HAP-1 (cell line): ENCODE measurements at regions not wholly inside any gene's neighbourhood (a gene's known extent, or its start where the extent isn't known, plus 50 kb on each side); places are given as distances from the start of the nearest gene placed in this dataset.
"Not testable (repeated sequence)": the region's sequence is repeated elsewhere in the genome, so short reads cannot be mapped to it uniquely, and the experiment has no call there.

Experiments used
- DNase-seq, 2 experiments: peaks; one replicate each; pipeline ENCODE4 v3.0.0-alpha.2; 2016 to 2020; ENCODE audit warnings: low spot score in 2 of 2
- H3K27me3 ChIP-seq: fragments of 250-450 bp; sonication (Bioruptor Pico); 2 replicates; pipeline ENCODE4 v1.5.1; 2020; ENCODE audit warnings: low read depth, mild to moderate bottlenecking, moderate library complexity
- H3K36me3 ChIP-seq: fragments of 250-450 bp; sonication (Bioruptor Pico); replicated peaks from 2 replicates; pipeline ENCODE4 v1.5.1; 2020; ENCODE audit warnings: mild to moderate bottlenecking
- H3K4me1 ChIP-seq: fragments of 250-450 bp; sonication (Bioruptor Pico); 2 replicates; pipeline ENCODE4 v1.5.1; 2020; ENCODE audit warnings: mild to moderate bottlenecking
- H3K4me3 ChIP-seq: fragments of 250-450 bp; sonication (Bioruptor Pico); 2 replicates; pipeline ENCODE4 v1.5.1; 2020; ENCODE audit warnings: mild to moderate bottlenecking, moderate library complexity
- H3K9me3 ChIP-seq: fragments of 250-450 bp; sonication (Bioruptor Pico); 2 replicates; pipeline ENCODE4 v1.5.1; 2020; ENCODE audit warnings: mild to moderate bottlenecking, moderate library complexity
- in situ Hi-C: fragments of 300-500 bp; cut with MboI; formaldehyde crosslinking; loops from 3 replicates; pipeline ENCODE4 v1.14.3; 2020; ENCODE audit warnings: low sequenced_read_pairs, inconsistent platforms, mixed read lengths

DNA sequence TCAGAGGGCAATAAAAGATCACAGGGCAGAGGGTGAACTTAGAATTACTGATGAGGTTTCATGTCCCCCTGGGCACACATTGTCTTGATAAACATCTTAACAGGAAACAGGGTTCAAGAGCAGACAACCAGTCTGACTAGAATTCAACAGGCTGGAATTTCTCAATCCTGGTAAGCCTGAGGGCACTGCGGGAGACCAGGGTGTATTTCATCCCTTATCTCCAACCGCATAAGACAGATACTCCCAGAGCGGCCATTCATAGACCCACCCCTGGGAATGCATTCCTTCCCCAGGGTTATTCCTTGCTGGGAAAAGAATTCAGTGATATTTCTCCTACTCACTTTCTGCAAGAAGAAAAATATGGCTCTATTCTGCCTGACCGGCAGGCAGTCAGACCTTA lies 549.5 kb upstream of the ADGRB3 start:
- in situ Hi-C loops, DNase-seq: not testable (repeated sequence)

DNA sequence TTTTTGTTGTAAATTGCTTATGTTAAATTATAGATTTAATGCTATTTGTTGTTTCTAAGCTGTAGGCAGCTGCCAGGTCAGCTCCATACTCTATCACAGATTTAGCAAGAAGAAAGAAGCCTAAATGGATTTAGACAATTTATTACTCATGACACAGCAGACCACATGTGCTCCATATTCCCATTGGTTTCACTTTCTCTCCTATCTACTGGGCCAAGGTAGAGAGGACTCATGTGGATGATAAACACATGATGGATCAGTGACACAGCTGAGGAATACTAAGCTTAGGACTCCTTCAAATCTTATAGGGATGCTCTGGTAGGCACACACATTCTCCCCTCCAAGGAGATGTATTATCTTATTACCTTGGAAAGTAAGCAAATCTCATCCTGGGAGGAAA lies 553.0 kb upstream of the ADGRB3 start:
- no peak overlapping the region for H3K4me3 ChIP-seq
- H3K9me3 ChIP-seq = no peaks in the 10 kb centered on the region
- in situ Hi-C loops = no loop called here
- no peak for DNase-seq
- H3K4me1 ChIP-seq = no peaks in the 10 kb centered on the region
- no peaks in the 10 kb centered on the region for H3K27me3 ChIP-seq
- no peaks in the 10 kb centered on the region for H3K36me3 ChIP-seq

More for the DNA sequence above, 549.5 kb upstream of the ADGRB3 start:
- not testable (repeated sequence) for H3K4me1 ChIP-seq, H3K4me3 ChIP-seq, H3K9me3 ChIP-seq, H3K36me3 ChIP-seq, H3K27me3 ChIP-seq

DNA sequence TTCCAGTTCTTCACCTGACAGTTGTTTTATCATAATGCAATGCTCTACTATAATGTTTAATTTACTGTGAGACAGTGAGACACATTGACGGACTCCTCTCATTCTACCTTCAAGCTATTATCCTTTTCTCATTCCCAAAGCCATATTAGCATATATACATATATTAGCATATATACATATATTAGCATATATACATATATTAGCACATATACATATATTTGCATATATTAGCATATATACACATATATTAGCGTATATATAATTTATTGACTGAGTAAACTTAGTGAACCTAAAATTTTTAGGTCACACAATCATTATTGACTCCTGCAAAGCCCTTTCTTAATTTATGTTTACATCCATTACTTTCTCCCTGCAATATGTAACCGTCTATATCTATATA lies 555.0 kb upstream of the ADGRB3 start:
- in situ Hi-C loops = no loop called here
- Histone ChIP-seq H3K36me3 (no peaks in the 10 kb centered on the region), H3K9me3 (no peaks in the 10 kb centered on the region), H3K27me3 (no peaks in the 10 kb centered on the region), H3K4me1 (no peaks in the 10 kb centered on the region), H3K4me3 (no peak overlapping the region)
- DNase-seq = no peak

DNA sequence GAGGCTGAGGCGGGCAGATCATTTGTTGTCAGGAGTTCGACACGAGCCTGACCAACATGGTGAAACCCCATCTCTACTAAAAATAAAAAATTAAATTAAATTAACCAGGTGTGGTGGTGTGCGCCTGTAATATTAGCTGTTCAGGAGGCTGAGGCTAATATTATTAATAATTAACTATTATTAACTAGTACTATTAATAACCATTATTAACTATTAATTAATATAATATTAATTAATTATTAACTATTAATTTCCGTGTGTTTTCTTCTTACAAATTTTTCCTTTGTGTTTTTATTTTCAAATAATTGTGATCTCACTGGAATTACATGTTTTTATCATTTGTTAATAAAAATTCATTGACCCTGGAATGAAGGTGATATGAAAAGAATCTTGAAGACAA lies 557.4 kb upstream of the ADGRB3 start:
- in situ Hi-C loops = no loop called here
- no peaks in the 10 kb centered on the region for H3K27me3 ChIP-seq
- H3K9me3 ChIP-seq = no peaks in the 10 kb centered on the region
- DNase-seq = no peak
- 0 out of 2 replicates have a peak, but pooled peaks cover 4% of the 10 kb centered on the region for H3K4me1 ChIP-seq
- no peaks in the 10 kb centered on the region for H3K36me3 ChIP-seq
- H3K4me3 ChIP-seq = no peak overlapping the region

DNA sequence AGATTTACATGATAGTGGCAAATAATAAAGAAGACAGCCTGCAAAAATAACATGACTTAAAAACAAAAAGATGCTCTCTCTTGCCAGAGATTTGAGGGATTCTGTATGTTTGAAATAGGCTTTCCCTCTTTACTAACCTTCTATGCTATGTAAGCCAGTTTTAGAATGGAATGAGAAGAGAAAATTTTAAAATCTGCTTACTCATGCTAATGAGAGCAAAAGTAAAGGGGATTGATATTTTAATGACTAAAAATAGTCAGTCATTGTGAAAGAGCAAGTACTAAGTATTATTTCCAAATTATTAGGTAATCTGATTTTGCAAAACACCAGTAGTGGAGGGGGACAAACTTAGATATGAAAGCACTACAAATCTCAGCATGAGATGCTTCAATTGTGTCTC lies 563.3 kb upstream of the ADGRB3 start:
- Histone ChIP-seq H3K27me3 (no peaks in the 10 kb centered on the region), H3K9me3 (no peaks in the 10 kb centered on the region), H3K4me1 (peaks cover 9% of the 10 kb centered on the region), H3K36me3 (no peaks in the 10 kb centered on the region), H3K4me3 (no peak overlapping the region)
- in situ Hi-C loops = no loop called here
- DNase-seq = peak in 1 of 2 experiments; percentile 31

DNA sequence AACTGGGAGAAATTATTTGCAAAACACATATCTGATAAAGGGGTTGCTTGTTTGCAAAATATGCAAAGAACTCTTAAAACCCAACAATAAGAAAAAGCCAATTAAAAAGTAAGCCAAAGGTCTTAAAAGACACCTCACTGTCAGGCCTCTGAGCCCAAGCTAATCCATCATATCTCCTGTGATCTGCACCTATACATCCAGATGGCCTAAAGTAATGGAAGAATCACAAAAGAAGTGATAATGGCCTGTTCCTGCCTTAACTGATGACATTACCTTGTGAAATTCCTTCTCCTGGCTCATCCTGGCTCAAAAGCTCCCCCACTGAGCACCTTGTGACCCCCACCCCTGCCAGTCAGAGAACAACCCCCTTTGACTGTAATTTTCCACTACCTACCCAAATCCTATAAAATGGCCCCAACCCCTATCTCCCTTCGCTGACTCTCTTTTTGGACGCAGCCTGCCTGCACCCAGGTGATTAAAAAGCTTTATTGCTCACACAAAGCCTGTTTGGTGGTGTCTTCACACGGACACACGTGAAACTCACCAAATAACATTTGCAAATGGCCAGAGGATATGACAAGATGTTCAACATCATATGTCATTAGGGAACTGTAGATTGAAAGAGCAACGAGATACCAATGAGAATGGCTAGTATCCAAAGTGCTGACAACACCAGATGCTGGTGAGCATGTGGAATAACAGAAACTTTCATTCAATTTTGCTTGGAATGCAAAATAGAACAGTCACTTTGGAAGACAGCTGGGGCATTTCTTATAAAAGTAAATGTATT lies 565.0 kb upstream of the ADGRB3 start:
- Histone ChIP-seq H3K4me3 (no peak overlapping the region), H3K36me3 (no peaks in the 10 kb centered on the region), H3K4me1 (peaks cover 9% of the 10 kb centered on the region), H3K27me3 (no peaks in the 10 kb centered on the region), H3K9me3 (no peaks in the 10 kb centered on the region)
- DNase-seq = no peak
- in situ Hi-C loops = no loop called here

DNA sequence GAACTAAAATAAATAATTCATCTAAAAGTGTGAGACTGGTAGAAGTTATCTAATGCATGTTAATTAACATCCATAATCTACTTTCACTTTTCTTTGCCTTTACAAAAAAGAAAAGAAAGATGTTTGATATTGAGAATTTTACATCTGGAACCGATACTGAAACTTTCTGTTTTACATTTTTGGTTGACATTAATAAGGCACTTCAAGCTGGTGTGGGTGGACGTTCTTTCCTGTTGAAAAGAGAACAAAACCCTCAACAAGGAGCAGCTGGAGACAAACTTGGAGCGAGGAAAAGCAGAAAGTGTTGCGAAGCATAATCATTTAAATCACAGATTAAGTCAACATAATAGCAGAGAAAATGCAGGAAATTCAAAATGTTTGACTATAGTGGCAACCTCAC lies 575.2 kb upstream of the ADGRB3 start:
- H3K27me3 ChIP-seq = no peaks in the 10 kb centered on the region
- in situ Hi-C loops = no loop called here
- H3K9me3 ChIP-seq = no peaks in the 10 kb centered on the region
- no peak for DNase-seq
- no peaks in the 10 kb centered on the region for H3K4me1 ChIP-seq
- no peaks in the 10 kb centered on the region for H3K36me3 ChIP-seq
- H3K4me3 ChIP-seq = no peak overlapping the region

DNA sequence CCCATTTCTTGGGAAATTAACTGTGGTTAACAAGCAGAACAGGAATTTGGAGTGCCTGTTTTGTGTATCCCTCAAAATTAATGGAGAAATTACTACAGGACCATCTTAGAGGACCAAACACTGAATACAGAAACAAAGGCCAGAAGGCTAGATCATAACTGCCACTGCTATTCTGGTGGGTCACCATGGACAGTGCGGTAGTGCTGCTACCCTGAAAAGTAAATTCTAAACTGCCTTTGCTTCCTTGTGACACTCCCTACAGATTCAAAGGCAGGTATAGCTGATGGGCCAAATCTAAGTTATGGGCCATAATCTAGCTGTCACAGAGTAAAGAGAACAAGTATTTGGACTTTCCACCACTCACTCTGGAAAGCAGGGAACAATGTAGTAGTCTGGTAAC lies 575.8 kb upstream of the ADGRB3 start:
- H3K4me3 ChIP-seq = no peak overlapping the region
- H3K36me3 ChIP-seq = no peaks in the 10 kb centered on the region
- no peak for DNase-seq
- no peaks in the 10 kb centered on the region for H3K9me3 ChIP-seq
- no peaks in the 10 kb centered on the region for H3K4me1 ChIP-seq
- in situ Hi-C loops = no loop called here
- no peaks in the 10 kb centered on the region for H3K27me3 ChIP-seq

DNA sequence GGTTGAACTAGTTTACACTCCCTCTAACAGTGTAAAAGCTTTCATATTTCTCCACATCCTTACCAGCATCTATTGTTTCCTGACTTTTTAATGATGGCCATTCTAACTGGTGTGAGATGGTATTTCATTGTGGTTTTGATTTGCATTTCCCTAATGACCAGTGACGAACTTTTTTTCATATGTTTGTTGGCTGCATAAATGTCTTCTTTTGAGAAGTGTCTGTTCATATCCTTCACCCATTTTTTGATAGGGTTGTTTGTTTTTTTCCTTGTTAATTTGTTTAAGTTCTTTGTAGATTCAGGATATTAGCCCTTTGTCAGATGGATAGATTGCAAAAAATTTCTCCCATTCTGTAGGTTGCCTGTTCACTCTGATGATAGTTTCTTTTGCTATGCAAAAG lies 578.5 kb upstream of the ADGRB3 start:
- H3K4me1 ChIP-seq, H3K4me3 ChIP-seq, in situ Hi-C loops, DNase-seq, H3K9me3 ChIP-seq, H3K36me3 ChIP-seq, H3K27me3 ChIP-seq: not testable (repeated sequence)

DNA sequence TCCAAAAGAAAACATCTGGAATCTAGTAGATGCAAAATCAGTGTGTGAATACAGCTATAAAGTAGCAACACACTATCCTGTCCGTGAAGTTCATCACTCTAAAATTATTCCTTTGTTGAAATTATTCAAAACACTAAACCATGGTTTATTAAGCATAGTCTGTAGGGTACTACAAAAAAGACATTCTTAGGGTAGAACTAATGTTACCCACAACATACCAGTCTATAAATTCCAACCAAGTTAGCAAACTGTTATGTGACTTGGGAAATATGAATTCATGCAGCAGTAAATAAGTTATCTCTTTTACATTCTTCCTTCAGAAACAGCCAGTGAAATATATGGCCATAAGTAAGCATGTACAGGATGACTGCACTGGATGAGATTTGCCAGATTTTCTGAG lies 580.3 kb upstream of the ADGRB3 start:
- Histone ChIP-seq H3K27me3 (no peaks in the 10 kb centered on the region), H3K4me3 (no peak overlapping the region), H3K4me1 (no peaks in the 10 kb centered on the region), H3K36me3 (no peaks in the 10 kb centered on the region), H3K9me3 (no peaks in the 10 kb centered on the region)
- DNase-seq = no peak
- in situ Hi-C loops = no loop called here

DNA sequence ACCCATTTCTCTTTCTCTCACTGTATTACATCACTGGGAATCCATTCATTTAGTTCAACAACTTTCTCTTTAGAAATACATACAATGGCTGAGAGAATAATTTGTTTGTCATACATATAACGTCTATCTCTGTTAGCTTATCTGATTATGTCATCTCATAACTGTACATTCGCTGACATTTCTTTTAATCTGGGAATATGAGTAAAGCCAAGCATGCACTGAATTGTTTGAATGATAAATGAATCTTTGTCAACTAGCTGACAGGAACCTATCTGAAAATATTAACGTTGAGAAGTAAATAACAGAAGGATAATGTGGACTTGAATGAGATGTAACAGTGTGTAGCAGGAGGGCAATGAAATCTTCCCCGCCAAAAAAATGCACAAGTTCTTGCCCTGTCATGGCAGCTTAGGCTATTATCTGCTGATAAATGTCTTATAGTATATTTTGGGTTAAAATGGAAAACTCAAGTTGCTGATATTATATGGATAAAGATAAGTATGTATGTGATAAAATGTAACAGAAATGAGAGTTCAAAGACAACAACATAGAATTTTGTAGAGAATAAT lies 581.2 kb upstream of the ADGRB3 start:
- no peaks in the 10 kb centered on the region for H3K36me3 ChIP-seq
- no peak for DNase-seq
- H3K9me3 ChIP-seq = no peaks in the 10 kb centered on the region
- H3K27me3 ChIP-seq = no peaks in the 10 kb centered on the region
- H3K4me3 ChIP-seq = no peak overlapping the region
- H3K4me1 ChIP-seq = no peaks in the 10 kb centered on the region
- in situ Hi-C loops = no loop called here

DNA sequence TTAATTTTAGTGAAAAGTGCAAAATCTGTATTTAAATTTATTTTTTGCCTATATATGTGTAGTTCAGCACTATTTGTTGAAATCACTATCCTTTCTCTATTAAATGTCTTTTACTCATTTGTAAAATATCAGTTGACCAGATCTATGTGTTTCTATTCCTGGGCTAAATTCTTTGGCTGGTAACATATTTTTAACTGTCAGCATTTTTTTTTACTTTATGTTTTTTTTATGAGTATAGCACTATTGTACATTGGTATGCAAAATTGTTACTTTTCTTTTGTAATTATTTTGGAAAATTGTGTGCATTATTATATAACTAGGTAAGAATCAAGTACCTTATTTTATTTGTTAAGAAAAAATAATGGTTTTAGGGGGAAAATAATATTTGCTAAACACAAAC lies 582.8 kb upstream of the ADGRB3 start:
- no peaks in the 10 kb centered on the region; the same call in 1 of the 2 replicates for H3K9me3 ChIP-seq
- no peak overlapping the region for H3K4me3 ChIP-seq
- H3K4me1 ChIP-seq = no peaks in the 10 kb centered on the region
- no peak for DNase-seq
- in situ Hi-C loops = no loop called here
- H3K27me3 ChIP-seq = no peaks in the 10 kb centered on the region
- no peaks in the 10 kb centered on the region for H3K36me3 ChIP-seq

DNA sequence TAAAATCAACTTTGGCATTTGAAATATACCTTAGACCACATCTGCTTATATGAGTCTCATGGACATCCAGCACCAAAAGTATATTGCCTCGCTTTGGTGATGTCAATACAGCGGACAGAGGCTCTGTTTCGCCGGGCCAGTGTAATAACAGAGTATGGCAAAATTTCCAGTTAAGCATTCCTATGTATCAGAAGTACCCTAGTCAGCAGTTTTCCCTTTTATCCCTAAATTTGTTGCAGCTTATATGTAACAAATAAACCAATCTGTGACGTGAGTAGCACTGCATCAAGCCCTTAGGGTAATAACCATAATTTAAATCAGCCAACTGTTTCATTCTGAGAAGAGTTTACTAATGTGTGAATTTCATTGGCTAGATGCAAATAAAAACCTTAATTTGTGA lies 585.5 kb upstream of the ADGRB3 start:
- no peak for DNase-seq
- Histone ChIP-seq H3K9me3 (no peaks in the 10 kb centered on the region; the same call in 1 of the 2 replicates), H3K36me3 (no peaks in the 10 kb centered on the region), H3K4me3 (no peak overlapping the region), H3K27me3 (no peaks in the 10 kb centered on the region), H3K4me1 (no peaks in the 10 kb centered on the region)
- in situ Hi-C loops = no loop called here

DNA sequence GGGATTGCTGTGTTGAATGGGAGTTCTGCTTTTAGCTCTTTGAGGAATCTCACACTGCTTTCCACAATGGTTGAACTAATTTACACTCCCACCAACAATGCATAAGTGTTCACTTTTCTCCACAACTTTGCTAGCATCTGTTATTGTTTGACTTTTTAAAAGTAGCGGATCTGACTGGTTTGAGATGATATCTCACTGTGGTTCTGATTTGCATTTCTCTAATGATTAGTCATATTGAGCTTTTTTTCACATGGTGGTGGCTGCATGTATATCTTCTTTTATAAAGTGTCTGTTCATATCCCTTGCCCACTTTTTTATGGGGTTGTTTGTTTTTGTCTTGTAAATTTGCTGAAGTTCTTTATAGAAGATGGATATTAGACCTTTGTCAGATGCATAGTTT lies 588.3 kb upstream of the ADGRB3 start:
- in situ Hi-C loops = no loop called here
- no peak for DNase-seq
- H3K4me3 ChIP-seq = no peak overlapping the region
- H3K27me3 ChIP-seq = no peaks in the 10 kb centered on the region
- no peaks in the 10 kb centered on the region for H3K4me1 ChIP-seq
- H3K36me3 ChIP-seq = no peaks in the 10 kb centered on the region
- H3K9me3 ChIP-seq = no peaks in the 10 kb centered on the region; the same call in 1 of the 2 replicates
